GM18499 (cell line): ENCODE measurements at regions not wholly inside any gene's neighbourhood (a gene's known extent, or its start where the extent isn't known, plus 50 kb on each side); places are given as distances from the start of the nearest gene placed in this dataset.

ENCODE experiments used
- ATAC-seq: cut with Tn5 transposase; IDR thresholded peaks from one replicate; pipeline ENCODE4 v1.9.1; 2021; ENCODE audit warnings: moderate number of reproducible peaks; ENCODE audit not compliant: insufficient read depth, unreplicated experiment

DNA sequence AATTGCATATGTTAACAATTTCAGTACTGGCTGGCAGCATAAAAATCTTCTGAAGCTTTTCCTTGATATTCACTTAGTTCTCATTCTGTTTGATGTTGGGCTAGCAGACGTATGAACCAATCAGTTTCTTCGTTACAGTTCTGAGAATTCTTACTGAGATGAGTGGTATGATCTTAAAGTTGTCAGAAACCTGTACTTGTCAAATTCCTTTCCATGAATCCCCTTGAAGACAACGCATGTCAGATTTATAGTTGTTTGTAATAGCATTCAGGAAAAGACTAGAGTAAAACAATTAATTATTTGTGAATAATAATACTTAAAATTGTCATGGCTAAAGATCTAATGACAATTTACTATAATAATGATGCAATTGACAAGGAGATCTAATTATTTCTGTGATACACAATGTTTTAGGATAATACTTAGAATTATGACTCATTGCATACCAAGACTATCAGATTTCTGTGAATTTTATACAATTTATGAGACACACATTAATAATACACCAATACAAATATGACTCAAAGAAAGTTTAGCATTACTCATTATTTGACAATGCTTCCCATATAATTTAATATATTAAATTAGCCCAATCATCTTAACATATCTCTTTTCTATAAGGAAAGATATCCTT is 447.2 kb downstream of the RFC3 start:
- ATAC-seq: no peak

DNA sequence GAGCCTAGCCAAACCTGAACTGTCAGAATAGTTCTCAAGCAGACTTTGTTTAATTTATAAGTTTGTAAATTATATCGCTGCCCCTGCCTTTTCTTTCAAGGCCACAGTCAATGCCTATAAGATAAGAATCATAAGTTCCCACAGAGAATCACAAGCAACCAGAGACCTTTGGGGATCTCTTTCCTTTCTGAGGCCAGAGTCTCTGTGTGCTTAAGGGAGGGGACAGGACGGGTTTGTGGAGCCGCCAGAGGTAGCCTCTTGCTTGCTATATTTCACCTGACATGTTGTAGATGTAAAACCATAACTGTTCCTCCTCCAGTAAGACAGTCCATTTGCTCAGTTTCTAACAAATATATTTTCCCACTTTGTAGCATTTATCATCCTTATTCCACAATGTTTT is 458.8 kb downstream of the RFC3 start:
- no peak for ATAC-seq

DNA sequence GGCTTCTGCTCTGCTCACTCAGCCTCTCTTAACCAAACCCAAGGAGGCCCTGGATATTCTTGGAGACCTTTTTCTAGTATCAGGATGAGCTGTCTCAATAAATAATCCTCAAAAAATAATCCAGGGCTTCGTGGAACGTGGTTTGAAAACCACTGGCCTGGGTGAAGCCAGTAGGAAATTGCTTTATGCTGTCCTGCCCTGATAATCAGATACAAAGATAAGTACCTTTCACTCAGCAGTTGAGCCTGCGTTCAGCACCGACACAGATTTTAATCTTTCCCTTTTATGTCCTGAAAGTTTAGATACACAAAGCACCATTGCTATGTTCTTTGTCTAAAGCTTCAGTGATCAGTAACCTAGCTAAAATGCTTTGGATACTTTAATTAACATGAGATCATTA is 460.0 kb downstream of the RFC3 start:
- no peak for ATAC-seq

DNA sequence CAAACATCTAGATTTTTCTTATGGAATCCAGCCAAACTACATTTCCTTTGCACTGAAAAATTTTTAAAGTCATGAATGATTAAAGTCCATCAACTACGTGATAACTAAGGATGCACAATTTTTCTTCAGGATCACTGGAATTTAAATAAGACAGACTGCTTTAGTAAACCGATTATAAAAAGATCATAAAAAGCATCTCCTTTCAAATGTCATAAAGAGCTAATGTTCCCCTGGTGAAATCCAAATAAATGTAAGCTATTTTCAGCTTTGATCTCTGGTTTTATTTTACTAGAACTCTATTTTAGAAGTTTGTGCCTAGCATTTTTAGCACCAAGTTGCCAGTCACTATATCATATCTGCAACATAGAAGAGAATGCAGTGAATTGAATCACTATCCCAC is 460.8 kb downstream of the RFC3 start:
- ATAC-seq: no peak

DNA sequence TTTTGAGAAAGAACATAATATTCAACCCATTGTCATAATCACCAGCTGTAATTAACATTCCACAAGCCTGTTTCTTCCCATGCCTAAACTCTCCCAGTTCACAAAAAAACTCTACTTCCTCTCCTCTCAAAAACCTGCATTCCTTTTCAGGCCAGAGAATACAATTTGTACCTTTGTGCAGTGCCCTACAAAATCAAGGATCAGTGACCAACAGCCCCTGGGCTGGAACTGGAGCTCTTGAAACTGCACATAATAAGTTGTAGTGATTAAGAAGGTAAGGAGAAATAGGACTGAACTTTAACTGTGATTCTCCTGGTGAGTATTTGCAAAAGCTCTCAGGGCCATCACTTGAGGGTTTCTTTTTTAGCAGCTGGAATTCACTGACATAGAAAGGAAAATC is 472.7 kb downstream of the RFC3 start:
- no peak for ATAC-seq

DNA sequence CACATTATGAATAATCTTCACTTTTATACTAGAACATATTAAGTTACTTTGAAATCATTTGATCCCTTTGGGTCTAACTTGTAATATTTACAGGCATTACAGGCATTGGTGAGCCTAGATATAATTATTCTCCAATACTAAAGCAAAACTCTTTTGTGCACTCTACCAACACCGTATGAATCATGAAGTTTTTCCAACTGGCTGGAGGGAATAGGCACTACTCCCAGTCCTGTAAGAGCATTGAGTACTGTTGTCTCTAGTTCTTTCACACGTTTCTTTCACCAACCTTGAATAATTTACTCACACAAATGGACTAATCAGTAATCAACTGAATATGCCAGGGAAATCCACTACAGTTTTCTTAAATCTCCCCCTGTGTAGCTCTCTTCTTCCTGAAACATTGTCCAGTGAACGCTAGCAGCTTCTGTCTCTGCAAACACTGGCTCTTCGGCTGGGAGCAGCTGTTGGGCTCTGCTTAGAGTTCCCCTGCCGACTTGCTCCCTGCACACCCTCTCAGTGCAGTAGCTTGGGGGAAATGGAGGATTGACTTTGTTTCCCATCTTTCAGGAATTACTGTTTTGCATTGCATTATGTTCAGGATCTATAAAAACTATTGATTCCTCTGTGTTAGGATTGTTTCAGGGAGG is 476.7 kb downstream of the RFC3 start:
- ATAC-seq: no peak

DNA sequence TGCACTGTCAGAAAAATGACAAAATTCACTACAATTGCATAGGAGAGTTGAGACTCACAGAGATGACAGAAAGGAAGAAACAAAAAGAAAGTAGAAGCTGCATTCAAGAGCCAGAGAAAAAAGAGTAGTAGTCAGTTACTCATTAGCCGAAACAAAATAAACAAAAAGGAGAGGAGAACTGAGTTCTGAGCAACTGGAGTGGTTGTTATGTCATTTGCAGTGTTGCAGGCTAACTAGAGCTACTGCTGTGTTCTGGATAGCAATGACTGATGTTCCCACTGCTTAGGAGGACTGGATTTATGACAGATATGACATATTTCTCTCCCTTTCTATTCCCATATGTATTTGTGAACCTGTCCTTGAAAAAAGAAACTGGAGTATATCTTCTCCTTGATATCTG is 482.6 kb downstream of the RFC3 start:
- no peak for ATAC-seq

DNA sequence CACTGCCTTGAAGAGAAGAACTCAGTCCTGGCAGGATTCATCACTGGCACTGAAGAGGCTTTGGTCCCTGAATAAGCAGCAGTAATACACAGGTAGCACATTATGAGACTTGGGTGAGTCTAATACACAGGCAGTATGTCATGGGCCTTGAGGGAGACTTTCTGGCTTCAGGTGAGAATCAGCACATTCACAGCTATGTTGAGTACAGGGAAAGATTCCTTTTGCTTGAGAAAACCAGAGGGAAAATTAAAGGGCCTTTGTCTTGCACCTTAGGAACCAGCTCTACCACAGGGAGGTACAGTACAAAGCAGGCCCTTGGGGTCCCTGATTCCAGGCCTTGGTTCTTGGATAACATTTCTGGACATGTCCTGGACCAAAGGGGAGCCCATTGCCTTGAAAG is 484.6 kb downstream of the RFC3 start:
- ATAC-seq: no peak

DNA sequence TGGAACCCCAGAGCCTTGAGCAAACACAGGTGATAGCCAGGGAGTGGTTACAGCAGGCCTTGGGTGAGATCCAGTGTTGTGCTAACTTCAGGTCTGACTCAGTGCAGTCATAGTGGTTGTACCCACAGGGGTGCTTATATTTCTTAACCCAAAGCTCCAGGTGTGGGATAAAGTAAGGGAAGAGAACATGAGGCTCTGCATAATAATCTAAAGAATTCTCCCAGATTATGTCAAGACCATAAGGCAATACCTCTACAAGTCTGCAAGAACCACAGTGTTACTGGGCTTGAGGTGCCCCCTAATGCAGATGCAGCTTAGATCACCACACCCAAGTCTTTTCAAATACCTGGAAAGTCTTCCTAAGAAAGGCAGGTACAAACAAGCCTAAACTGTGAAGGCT is 485.4 kb downstream of the RFC3 start:
- no peak for ATAC-seq

DNA sequence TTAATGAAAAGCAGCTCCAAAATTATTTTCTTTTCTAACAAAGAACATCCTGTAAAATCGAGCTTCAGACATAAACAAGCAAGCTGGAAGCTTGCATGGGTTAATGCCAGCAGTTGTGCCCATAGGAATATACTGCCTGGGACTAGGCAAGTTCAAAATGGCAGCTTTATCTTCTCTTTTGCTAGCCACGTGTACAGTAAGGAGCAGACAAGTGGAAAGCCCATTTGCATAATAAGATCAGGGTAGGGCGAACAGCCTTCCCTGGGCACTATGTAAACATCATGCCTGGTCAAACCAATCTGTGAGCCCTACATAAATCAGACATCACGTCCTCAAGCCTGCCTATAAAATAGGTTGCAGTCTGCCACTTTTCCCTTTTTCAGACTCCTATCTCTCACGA is 489.7 kb downstream of the RFC3 start:
- no peak for ATAC-seq

DNA sequence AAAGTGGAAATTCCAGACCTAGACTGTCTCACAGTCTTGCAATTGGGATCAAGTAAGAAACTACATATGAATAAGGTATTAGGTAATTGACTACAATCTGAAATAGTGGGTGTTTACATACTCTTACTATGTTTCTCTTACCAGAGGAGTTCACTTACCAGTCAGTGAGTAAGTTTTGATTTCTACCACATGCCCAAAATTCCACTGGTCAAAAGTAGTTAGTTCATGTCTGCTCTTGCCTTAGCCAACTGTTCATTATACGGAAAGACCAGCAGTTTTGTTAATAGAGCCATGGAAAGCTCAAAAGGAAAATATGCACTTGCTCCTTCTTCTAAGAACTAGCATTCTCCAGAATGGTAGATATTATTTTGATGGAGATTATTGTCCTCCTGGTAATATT is 490.8 kb downstream of the RFC3 start:
- ATAC-seq: no peak

DNA sequence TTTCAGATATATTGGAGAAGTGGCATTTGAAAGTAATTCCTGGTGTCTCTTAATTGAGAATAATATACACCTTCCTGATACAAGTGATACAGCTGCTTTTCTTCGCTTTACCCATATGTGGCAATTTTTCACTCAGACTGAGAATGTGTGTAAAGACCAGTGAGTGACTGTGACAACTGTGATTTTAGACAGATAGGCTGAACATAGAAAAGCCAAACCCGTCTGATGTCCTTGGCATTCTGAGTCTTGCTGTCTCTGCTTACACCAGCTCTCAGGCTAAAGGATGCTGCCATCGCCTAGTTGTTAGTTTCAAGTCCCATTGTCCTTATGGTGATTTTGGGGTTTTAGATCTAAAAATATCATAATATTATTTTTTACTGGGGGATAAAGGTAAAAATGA is 492.6 kb downstream of the RFC3 start:
- ATAC-seq: no peak

DNA sequence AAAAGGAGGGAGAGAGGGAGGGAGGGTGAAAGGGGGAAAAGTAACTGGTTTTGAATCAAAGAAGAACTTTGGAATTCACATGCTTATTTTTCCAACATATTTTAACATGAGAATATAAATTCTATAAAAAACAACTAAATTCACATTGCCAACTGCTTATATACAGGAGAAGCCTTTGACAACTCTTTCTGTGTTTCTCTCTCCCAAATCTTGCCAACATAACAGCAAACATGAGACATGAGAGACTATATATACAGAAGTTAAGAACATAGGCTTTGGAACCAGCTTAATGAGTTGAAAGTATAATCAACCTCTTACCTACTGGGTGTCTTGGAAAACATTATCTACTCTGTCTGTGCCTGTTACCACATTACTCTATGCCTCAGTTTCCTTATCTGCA is 493.3 kb downstream of the RFC3 start:
- no peak for ATAC-seq

DNA sequence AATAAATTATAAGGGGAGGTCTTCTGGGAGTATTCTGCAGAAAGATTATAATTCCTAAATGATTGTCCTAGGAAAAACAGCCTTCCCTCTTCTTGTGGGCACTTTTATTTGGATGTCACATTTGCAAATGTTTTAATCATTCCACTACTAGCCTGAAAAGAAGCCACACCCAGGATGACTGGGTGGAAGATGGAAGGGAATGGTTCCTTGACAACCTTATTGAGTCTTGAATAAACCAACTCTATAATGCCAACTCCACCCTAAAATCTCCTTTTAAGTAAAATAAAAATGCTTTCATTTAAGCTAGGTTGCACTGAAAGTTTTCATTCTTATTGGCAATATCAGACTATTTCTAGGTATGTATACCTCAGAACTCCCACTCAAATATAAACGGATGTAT is 494.6 kb downstream of the RFC3 start:
- ATAC-seq: no peak

DNA sequence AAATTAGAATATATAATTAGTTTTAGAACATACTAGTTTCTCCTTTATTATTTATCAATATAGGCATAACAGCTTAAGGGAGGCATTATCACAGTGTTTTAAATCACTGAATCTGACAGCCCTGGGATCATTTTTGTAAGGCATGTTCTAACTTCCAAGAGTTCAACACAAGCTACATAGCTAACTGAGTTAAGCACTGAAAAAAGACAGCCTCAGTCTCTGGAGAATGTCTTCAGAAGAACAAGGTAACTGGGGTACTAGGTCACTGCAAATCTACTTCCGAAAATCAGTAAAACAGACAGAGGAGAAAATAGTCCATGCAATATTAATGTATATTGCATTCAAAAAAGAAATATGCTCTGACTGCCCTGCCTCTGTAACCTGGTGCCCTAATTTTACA is 502.1 kb downstream of the RFC3 start:
- no peak for ATAC-seq

DNA sequence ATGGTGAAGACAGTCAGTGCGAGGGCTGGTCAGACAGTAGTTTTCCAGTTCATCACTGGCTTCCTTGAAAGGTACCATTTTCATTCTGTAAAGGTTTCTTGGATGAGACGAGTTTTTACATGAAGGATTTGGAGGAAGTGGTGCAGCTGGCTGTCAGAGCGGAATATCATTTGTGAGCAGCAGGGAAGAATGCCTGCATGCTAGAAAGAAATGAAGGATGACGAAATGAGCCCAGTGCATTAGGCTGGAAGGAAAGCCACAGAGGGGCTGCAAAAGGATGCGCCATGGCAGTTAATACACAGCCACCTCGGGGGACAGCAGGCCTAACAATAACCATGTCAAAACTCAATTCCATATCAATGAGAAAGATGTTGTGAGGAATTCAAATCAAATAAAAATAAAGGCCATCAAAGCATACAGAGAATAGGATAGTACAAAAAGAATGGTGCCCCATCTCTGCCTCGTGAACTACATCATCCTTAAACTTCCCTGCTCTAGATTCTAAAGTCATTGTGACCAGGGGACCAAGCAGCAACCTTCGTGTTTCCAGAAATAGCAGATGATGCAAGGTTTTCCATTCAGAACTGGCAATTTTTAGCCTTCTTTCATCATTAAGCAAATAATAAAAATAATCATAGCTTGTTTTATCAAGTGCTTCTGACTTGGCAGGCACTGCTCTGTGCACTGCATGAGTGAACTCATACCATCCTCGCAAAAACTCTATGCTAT is 504.2 kb downstream of the RFC3 start:
- ATAC-seq: no peak

DNA sequence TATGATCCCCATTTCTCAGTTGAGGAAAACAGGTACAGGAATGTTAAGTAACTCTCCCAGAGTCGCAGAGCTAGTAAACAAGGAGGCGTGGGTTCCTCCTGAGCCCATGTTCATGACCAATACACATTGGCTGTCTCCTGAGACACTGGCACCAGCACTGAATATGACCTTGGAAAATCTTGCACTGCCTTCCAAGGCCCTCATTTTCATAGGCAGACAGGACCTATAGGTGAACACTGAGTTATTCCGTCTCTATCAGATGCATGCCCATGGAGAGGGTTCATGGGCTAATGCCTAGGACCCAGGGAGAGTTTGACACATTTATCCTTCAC is 504.8 kb downstream of the RFC3 start:
- no peak for ATAC-seq

DNA sequence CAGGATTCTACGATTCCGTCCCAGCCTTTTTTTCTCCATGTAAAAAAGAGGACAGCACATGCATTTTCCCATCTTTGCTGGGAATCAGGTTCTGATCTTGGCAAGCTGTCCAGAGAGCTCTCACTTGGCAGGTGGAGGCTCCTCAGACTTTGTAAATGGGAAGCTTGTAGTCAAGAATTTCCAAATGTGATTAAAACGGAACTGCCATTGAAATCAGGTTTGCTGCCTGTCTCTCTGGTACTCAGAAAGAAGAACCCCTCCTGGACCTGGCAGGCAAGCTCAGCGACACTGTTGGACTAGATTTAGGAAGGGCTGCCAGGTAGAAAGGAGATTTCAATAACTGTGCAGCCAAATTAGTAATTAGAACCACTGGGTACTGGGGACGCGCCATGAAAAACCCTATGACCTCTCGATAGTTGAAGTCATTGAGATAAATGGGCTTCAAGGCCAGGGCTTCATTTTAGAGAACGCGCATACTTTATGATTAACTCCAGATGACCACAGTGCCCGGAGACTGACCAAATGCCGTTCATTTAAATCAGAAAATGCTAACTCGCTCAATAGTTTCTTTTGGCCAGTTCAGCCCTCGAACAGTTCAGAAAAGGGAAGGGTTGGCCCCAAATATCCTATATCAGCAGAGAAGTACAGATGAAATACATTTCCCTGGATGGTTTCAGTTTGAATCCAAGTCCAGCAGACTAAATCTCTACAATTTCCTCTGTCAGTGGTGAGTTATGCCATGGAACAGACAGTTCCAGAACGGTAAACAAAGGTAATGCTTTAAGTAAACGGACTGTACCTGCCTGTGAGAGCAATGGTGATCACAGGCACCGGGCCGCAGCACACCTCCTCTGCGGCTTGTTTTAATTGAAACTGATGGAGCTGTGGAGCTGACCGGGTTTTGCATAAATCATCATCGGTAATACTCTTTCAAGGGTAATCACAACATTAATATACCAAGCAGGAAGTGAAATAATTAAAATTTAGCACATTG is 517.4 kb downstream of the RFC3 start:
- no peak for ATAC-seq

DNA sequence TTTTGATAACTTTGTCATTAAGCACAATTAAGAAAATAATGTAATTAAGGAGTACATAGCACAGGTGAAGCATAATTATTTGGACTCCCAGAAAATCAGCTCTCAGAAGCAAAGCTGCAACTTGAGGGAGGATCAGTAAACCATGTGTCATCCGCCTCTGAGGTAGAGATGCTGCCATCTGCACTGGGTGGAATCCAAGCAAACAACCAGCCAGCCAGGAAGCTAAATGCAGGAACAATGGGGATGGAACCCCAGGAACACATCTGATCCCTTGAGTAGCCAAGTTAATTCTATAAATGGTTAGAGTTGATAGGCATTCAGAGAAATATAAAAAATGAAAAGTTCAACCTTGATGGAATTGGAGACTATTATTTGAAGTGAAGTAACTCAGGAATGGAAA is 520.2 kb downstream of the RFC3 start:
- ATAC-seq: no peak

DNA sequence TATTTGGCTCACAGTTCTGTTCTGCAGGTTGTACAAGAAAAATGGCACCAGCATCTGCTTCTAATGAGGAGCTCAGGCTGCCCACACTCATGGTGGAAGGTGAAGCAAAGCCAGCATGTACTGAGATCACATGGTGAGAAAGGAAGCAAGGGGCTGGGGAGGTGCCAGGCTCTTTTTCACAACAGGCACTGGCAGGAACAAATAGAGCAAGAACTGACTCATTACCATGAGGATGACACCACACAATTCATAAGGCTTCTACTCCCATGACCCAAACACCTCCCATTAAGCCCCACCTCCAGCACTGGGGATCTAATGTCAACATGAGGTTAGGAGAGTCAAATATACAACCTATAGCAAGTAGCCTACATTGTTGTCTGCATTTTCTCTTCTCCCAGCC is 522.6 kb downstream of the RFC3 start:
- no peak for ATAC-seq

DNA sequence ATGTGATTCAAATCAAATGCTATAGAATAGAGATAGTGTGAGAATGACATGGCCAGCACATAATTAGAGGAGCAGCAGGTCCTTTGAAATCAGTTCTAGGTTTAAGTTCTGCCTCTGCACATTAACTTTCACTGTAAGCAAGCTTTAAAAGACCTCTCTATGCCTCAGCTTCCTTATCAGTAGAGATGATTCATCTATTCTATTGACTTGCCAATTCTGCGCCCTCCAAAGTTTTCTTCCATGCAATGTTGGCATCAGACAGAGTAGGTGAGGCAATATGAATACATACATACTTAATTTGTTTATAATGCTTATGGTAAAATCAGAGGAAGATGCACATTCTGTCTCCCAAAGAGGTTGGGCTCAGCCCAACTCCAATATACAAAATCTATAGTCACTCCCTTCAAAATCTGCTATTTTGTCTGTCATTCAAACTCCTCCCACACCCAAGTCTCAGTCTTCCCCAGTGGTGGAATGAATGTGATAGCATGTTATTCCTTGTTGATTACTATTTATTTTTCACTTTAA is 525.5 kb downstream of the RFC3 start:
- no peak for ATAC-seq
